HEK293 (cell line): ENCODE measurements at regions not wholly inside any gene's neighbourhood (a gene's known extent, or its start where the extent isn't known, plus 50 kb on each side); places are given as distances from the start of the nearest gene placed in this dataset.

Experiments used
- MYNN ChIP-seq: fragments of 450-650 bp; formaldehyde crosslinking; IDR thresholded peaks from 2 replicates; pipeline ENCODE4 v1.5.1; 2016; ENCODE audit warnings: missing biosample characterization, missing genetic modification characterization, borderline replicate concordance
- PRDM4 ChIP-seq: fragments of 450-650 bp; formaldehyde crosslinking; IDR thresholded peaks from 2 replicates; pipeline ENCODE4 v1.5.1; 2017; ENCODE audit warnings: missing biosample characterization, missing genetic modification characterization
- SALL2 ChIP-seq: fragments of 450-650 bp; formaldehyde crosslinking; IDR thresholded peaks from 2 replicates; pipeline ENCODE4 v1.5.0; 2017; ENCODE audit warnings: missing biosample characterization, mild to moderate bottlenecking, missing genetic modification characterization, borderline replicate concordance
- TCF7L2 ChIP-seq: IDR thresholded peaks from 2 replicates; pipeline ENCODE4 v1.6.1; 2011; ENCODE audit warnings: low read depth, mild to moderate bottlenecking, inconsistent platforms, low read length, moderate library complexity, borderline replicate concordance
- ZBTB20 ChIP-seq: fragments of 450-650 bp; formaldehyde crosslinking; IDR thresholded peaks from 2 replicates; pipeline ENCODE4 v1.5.1; 2016; ENCODE audit warnings: missing biosample characterization, missing genetic modification characterization
- ZBTB44 ChIP-seq: fragments of 450-650 bp; IDR thresholded peaks from 2 replicates; pipeline ENCODE4 v1.5.1; 2018; ENCODE audit warnings: missing biosample characterization, mild to moderate bottlenecking, missing genetic modification characterization
- ZEB2 ChIP-seq: fragments of 450-650 bp; formaldehyde crosslinking; IDR thresholded peaks from 2 replicates; pipeline ENCODE4 v1.5.1; 2016; ENCODE audit warnings: missing biosample characterization, missing genetic modification characterization
- ZNF10 ChIP-seq: fragments of 450-650 bp; formaldehyde crosslinking; IDR thresholded peaks from 2 replicates; pipeline ENCODE4 v1.5.1; 2017; ENCODE audit warnings: missing biosample characterization, missing genetic modification characterization
- ZNF146 ChIP-seq: fragments of 450-650 bp; formaldehyde crosslinking; IDR thresholded peaks from 2 replicates; pipeline ENCODE4 v1.5.1; 2016; ENCODE audit warnings: missing biosample characterization, missing genetic modification characterization
- ZNF184 ChIP-seq: fragments of 450-650 bp; IDR thresholded peaks from 2 replicates; pipeline ENCODE4 v1.5.1; 2018; ENCODE audit warnings: missing biosample characterization, mild to moderate bottlenecking, missing genetic modification characterization
- ZNF2 ChIP-seq: fragments of 450-650 bp; formaldehyde crosslinking; IDR thresholded peaks from 2 replicates; pipeline ENCODE4 v1.5.1; 2016; ENCODE audit warnings: missing biosample characterization, missing genetic modification characterization
- ZNF223 ChIP-seq: fragments of 450-650 bp; formaldehyde crosslinking; IDR thresholded peaks from 2 replicates; pipeline ENCODE4 v1.5.1; 2016; ENCODE audit warnings: missing biosample characterization, missing genetic modification characterization
- ZNF24 ChIP-seq: fragments of 450-650 bp; formaldehyde crosslinking; IDR thresholded peaks from 2 replicates; pipeline ENCODE4 v1.5.1; 2016; ENCODE audit warnings: missing biosample characterization, missing genetic modification characterization
- ZNF266 ChIP-seq: fragments of 450-650 bp; formaldehyde crosslinking; IDR thresholded peaks from 2 replicates; pipeline ENCODE4 v1.5.1; 2016; ENCODE audit warnings: missing biosample characterization, missing genetic modification characterization, low read depth
- ZNF274 ChIP-seq, 2 experiments: fragments of 200-500 bp in 1 of 2; fragments of 450-650 bp in 1 of 2; sonication (Bioruptor generic) in 1 of 2; formaldehyde crosslinking in 1 of 2; IDR thresholded peaks; 2 replicates each; pipeline versions ENCODE4 v1.5.1 to v1.6.1; 2014 to 2016; ENCODE audit warnings: borderline replicate concordance in 1 of 2, inconsistent platforms in 1 of 2, low read length in 1 of 2, missing biosample characterization in 1 of 2, missing genetic modification characterization in 1 of 2
- ZNF366 ChIP-seq: fragments of 450-650 bp; formaldehyde crosslinking; conservative IDR thresholded peaks from 2 replicates; pipeline ENCODE4 v1.5.1; 2016; ENCODE audit warnings: missing biosample characterization, missing genetic modification characterization
- ZNF423 ChIP-seq: fragments of 450-650 bp; formaldehyde crosslinking; IDR thresholded peaks from 2 replicates; pipeline ENCODE4 v1.5.1; 2016; ENCODE audit warnings: missing biosample characterization, missing genetic modification characterization
- ZNF514 ChIP-seq: fragments of 450-650 bp; formaldehyde crosslinking; IDR thresholded peaks from 2 replicates; pipeline ENCODE4 v1.5.1; 2016; ENCODE audit warnings: missing biosample characterization, missing genetic modification characterization
- ZNF548 ChIP-seq: fragments of 450-650 bp; formaldehyde crosslinking; IDR thresholded peaks from 2 replicates; pipeline ENCODE4 v1.5.1; 2016; ENCODE audit warnings: missing biosample characterization, missing genetic modification characterization
- ZNF558 ChIP-seq: fragments of 450-650 bp; formaldehyde crosslinking; IDR thresholded peaks from 2 replicates; pipeline ENCODE4 v1.5.1; 2016; ENCODE audit warnings: missing biosample characterization, missing genetic modification characterization
- ZNF610 ChIP-seq: fragments of 450-650 bp; formaldehyde crosslinking; IDR thresholded peaks from 2 replicates; pipeline ENCODE4 v1.5.1; 2016; ENCODE audit warnings: missing biosample characterization, missing genetic modification characterization, borderline replicate concordance
- ZNF654 ChIP-seq: fragments of 450-650 bp; formaldehyde crosslinking; IDR thresholded peaks from 2 replicates; pipeline ENCODE4 v1.5.1; 2016; ENCODE audit warnings: low read depth, missing biosample characterization, missing genetic modification characterization
- ZNF677 ChIP-seq: fragments of 450-650 bp; IDR thresholded peaks from 2 replicates; pipeline ENCODE4 v1.5.0; 2018; ENCODE audit warnings: missing biosample characterization, mild to moderate bottlenecking, missing genetic modification characterization, moderate library complexity
- ZNF692 ChIP-seq: fragments of 450-650 bp; formaldehyde crosslinking; IDR thresholded peaks from 2 replicates; pipeline ENCODE4 v1.5.1; 2016; ENCODE audit warnings: missing biosample characterization, missing genetic modification characterization
- ZSCAN23 ChIP-seq: fragments of 450-650 bp; formaldehyde crosslinking; IDR thresholded peaks from 2 replicates; pipeline ENCODE4 v1.5.1; 2016; ENCODE audit warnings: missing biosample characterization, missing genetic modification characterization
- TF ChIP-seq, protein P1 (sequence below): fragments of 450-650 bp; formaldehyde crosslinking; IDR thresholded peaks from 2 replicates; pipeline ENCODE4; 2016; ENCODE audit warnings: missing biosample characterization, missing genetic modification characterization
- TF ChIP-seq, protein P2 (sequence below): fragments of 450-650 bp; IDR thresholded peaks from 2 replicates; pipeline ENCODE4 v1.5.1; 2018; ENCODE audit warnings: missing biosample characterization, missing genetic modification characterization
- TF ChIP-seq, protein P3 (sequence below): fragments of 450-650 bp; formaldehyde crosslinking; IDR thresholded peaks from 2 replicates; pipeline ENCODE4 v1.5.1; 2016; ENCODE audit warnings: missing biosample characterization, missing genetic modification characterization

DNA sequence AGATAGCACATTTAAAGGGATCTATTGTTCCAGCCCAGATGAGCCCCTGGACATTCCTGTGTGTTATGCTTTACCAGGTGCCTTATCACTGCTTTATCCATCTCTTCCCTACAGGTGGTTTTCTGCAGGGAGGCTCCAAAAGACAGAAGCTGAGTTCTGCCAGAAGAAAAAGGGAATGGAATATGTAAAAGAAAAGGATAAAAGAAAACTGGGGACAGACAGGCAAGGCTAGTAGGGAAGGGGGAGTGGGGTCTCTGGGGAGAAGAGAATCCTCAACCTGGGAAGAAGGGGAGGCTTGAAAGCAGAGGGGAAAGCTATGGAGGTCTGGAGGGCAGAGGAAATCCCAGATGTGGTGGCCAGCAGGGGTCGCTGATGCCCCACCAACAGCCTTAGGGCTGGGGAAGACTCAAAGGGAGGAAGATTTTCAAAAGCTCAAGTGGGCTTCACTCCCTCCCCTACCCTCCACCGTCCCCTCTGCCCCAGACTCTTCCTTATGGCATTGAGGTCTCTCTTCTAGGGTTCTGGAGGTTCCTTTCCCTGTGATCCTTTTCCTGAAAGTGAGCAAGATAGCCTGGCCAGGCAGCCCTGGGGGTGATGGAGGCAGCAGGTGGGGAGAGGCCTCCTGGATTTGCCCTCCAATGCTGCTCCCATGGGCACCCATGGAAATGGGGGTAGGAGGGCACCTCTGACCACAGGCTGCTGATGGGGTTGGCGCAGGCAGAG, 178.1 kb upstream of the PKDCC start (continued):
- TF ChIP-seq PRDM4 = no peak
- no peak for TF ChIP-seq ZNF558 (tag by site-specific recombination)
- no peak for TF ChIP-seq ZNF184 (tag by site-specific recombination)
- TF ChIP-seq, protein P1, sequence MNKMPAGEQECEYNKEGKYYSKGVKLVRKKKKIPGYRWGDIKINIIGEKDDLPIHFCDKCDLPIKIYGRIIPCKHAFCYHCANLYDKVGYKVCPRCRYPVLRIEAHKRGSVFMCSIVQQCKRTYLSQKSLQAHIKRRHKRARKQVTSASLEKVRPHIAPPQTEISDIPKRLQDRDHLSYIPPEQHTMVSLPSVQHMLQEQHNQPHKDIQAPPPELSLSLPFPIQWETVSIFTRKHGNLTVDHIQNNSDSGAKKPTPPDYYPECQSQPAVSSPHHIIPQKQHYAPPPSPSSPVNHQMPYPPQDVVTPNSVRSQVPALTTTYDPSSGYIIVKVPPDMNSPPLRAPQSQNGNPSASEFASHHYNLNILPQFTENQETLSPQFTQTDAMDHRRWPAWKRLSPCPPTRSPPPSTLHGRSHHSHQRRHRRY (tag by site-specific recombination) = no peak
- TF ChIP-seq ZNF266 (tag by site-specific recombination) = no peak
- TF ChIP-seq ZNF692 (tag by site-specific recombination) = no peak
- TF ChIP-seq ZNF677 (tag by site-specific recombination) = no peak
- no peak for TF ChIP-seq ZEB2 (tag by site-specific recombination)
- TF ChIP-seq, protein P2, sequence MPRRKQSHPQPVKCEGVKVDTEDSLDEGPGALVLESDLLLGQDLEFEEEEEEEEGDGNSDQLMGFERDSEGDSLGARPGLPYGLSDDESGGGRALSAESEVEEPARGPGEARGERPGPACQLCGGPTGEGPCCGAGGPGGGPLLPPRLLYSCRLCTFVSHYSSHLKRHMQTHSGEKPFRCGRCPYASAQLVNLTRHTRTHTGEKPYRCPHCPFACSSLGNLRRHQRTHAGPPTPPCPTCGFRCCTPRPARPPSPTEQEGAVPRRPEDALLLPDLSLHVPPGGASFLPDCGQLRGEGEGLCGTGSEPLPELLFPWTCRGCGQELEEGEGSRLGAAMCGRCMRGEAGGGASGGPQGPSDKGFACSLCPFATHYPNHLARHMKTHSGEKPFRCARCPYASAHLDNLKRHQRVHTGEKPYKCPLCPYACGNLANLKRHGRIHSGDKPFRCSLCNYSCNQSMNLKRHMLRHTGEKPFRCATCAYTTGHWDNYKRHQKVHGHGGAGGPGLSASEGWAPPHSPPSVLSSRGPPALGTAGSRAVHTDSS (tag by site-specific recombination) = peak; percentile 71
- peak; percentile 88 for TF ChIP-seq ZNF654 (tag by site-specific recombination)
- no peak for TF ChIP-seq ZNF24 (tag by site-specific recombination)
- TF ChIP-seq MYNN (tag by site-specific recombination) = no peak
- no peak for TF ChIP-seq ZBTB20 (tag by site-specific recombination)
- no peak for TF ChIP-seq ZNF610 (tag by site-specific recombination)
- TF ChIP-seq ZNF366 (tag by site-specific recombination) = peak; percentile 51
- TF ChIP-seq ZBTB44 (tag by site-specific recombination) = no peak
- TF ChIP-seq ZNF514 (tag by site-specific recombination) = no peak
- TF ChIP-seq, protein P3, sequence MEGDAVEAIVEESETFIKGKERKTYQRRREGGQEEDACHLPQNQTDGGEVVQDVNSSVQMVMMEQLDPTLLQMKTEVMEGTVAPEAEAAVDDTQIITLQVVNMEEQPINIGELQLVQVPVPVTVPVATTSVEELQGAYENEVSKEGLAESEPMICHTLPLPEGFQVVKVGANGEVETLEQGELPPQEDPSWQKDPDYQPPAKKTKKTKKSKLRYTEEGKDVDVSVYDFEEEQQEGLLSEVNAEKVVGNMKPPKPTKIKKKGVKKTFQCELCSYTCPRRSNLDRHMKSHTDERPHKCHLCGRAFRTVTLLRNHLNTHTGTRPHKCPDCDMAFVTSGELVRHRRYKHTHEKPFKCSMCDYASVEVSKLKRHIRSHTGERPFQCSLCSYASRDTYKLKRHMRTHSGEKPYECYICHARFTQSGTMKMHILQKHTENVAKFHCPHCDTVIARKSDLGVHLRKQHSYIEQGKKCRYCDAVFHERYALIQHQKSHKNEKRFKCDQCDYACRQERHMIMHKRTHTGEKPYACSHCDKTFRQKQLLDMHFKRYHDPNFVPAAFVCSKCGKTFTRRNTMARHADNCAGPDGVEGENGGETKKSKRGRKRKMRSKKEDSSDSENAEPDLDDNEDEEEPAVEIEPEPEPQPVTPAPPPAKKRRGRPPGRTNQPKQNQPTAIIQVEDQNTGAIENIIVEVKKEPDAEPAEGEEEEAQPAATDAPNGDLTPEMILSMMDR (tag by site-specific recombination) = peak; percentile 87
- no peak for TF ChIP-seq ZNF548 (tag by site-specific recombination)
- TF ChIP-seq SALL2 (tag by site-specific recombination) = no peak
- no peak for TF ChIP-seq TCF7L2
- TF ChIP-seq ZNF274 (IDR thresholded peaks at IDR 0.05; ENCODE audit: low read length) = no peak
- TF ChIP-seq ZNF274 (tag by site-specific recombination; IDR thresholded peaks at IDR 0.05; ENCODE audit: borderline replicate concordance) = no peak
- TF ChIP-seq ZNF223 (tag by site-specific recombination) = no peak
- TF ChIP-seq ZNF146 = no peak
- no peak for TF ChIP-seq ZNF423 (tag by site-specific recombination)
- TF ChIP-seq ZSCAN23 (tag by site-specific recombination) = no peak
- TF ChIP-seq ZNF10 = no peak
- 0 out of 2 replicates have a peak, but pooled peaks have one; percentile 25 for TF ChIP-seq ZNF2
